SK-N-SH (cell line): ENCODE measurements at regions not wholly inside any gene's neighbourhood (a gene's known extent, or its start where the extent isn't known, plus 50 kb on each side); places are given as distances from the start of the nearest gene placed in this dataset.

Experiments
- CTCF ChIA-PET: fragments of 300-600, 350-600 bp; formaldehyde crosslinking; extraction: SDS; loops from one replicate; lab custom pipeline; 2021; lab: Yijun Ruan, JAX
- POLR2A ChIA-PET: fragments of 350-600 bp; sonication (Branson Sonifier 250); formaldehyde crosslinking; extraction: SDS; loops from one replicate; lab custom pipeline; 2020; ENCODE audit warnings: antibody characterized with exemption, inconsistent platforms; lab: Yijun Ruan, JAX
- DNase-seq: peaks from one replicate; pipeline ENCODE4 v3.0.0; 2012
- H2AFZ ChIP-seq: fragments of 200-600 bp; sonication (generic); 2 replicates; pipeline ENCODE4 v1.8.1; 2016; ENCODE audit warnings: antibody characterized with exemption, mild to moderate bottlenecking, low read depth
- H3F3A ChIP-seq: fragments of 200-600 bp; sonication (generic); replicated peaks from 2 replicates; pipeline ENCODE3; 2016; ENCODE audit warnings: antibody characterized with exemption, mild to moderate bottlenecking; ENCODE audit not compliant: insufficient read depth
- H3K27ac ChIP-seq, 2 experiments: fragments of 200-500 bp in 1 of 2; fragments of 200-600 bp in 1 of 2; sonication (Bioruptor generic) in 1 of 2; sonication (generic), shearing (Covaris generic) in 1 of 2; 2 replicates each; pipeline versions ENCODE4 v1.5.1 to v1.6.1; 2014 to 2016; ENCODE audit warnings: low read depth in 2 of 2, inconsistent platforms in 1 of 2, low read length in 1 of 2, mild to moderate bottlenecking in 1 of 2, mixed read lengths in 1 of 2
- H3K27me3 ChIP-seq: fragments of 200-600 bp; sonication (generic), shearing (Covaris generic); 2 replicates; pipeline ENCODE4 v1.6.1; 2016; ENCODE audit warnings: mixed run types; ENCODE audit not compliant: insufficient read depth
- H3K36me3 ChIP-seq, 2 experiments: fragments of 200-500 bp in 1 of 2; fragments of 200-600 bp in 1 of 2; sonication (Bioruptor generic) in 1 of 2; sonication (generic) in 1 of 2; replicated peaks in 1 of 2; 2 replicates each; pipeline versions ENCODE3 to v1.5.1; 2014 to 2016; ENCODE audit warnings: low read length in 1 of 2, mild to moderate bottlenecking in 1 of 2; ENCODE audit not compliant: insufficient read depth in 2 of 2, control insufficient read depth in 1 of 2
- H3K4me1 ChIP-seq, 2 experiments: fragments of 200-500 bp in 1 of 2; fragments of 200-600 bp in 1 of 2; sonication (Bioruptor generic) in 1 of 2; sonication (generic), shearing (Covaris generic) in 1 of 2; 2 replicates each; pipeline versions ENCODE4 v1.5.1 to v1.6.1; 2014 to 2016; ENCODE audit warnings: low read depth in 1 of 2, low read length in 1 of 2, mixed run types in 1 of 2; ENCODE audit not compliant: insufficient read depth in 2 of 2, control insufficient read depth in 1 of 2
- H3K4me2 ChIP-seq: fragments of 200-600 bp; sonication (generic), shearing (Covaris generic); 2 replicates; pipeline ENCODE4 v1.6.1; 2017; ENCODE audit warnings: mixed run types
- H3K4me3 ChIP-seq, 2 experiments: fragments of 200-500 bp in 1 of 2; fragments of 200-600 bp in 1 of 2; sonication (Bioruptor generic) in 1 of 2; sonication (generic), shearing (Covaris generic) in 1 of 2; 2 replicates each; pipeline versions ENCODE4 v1.5.1 to v1.8.1; 2014 to 2016; ENCODE audit warnings: low read depth in 2 of 2, inconsistent platforms in 1 of 2, low read length in 1 of 2, mild to moderate bottlenecking in 1 of 2, mixed read lengths in 1 of 2, moderate library complexity in 1 of 2
- H3K79me2 ChIP-seq: fragments of 200-600 bp; sonication (generic); 2 replicates; pipeline ENCODE4 v1.8.1; 2017; ENCODE audit warnings: mild to moderate bottlenecking; ENCODE audit not compliant: insufficient read depth
- H3K9ac ChIP-seq: fragments of 200-600 bp; sonication (generic); 2 replicates; pipeline ENCODE4 v1.6.1; 2017; ENCODE audit warnings: mixed run types
- H3K9me2 ChIP-seq: fragments of 200-600 bp; sonication (generic); 2 replicates; pipeline ENCODE4 v1.6.1; 2017; ENCODE audit warnings: mixed run types
- H3K9me3 ChIP-seq: fragments of 200-600 bp; sonication (generic); 2 replicates; pipeline ENCODE4 v1.6.1; 2017; ENCODE audit warnings: mixed run types, mild to moderate bottlenecking, moderate library complexity
- H4K20me1 ChIP-seq: fragments of 200-600 bp; sonication (generic); 2 replicates; pipeline ENCODE4 v1.6.1; 2017; ENCODE audit warnings: mild to moderate bottlenecking, mixed run types; ENCODE audit not compliant: insufficient read depth
- CHD2 ChIP-seq: fragments of 150-350 bp; IDR thresholded peaks from 2 replicates; pipeline ENCODE4 v1.6.1; 2018; ENCODE audit warnings: low read length; ENCODE audit not compliant: partially characterized antibody
- EZH2phosphoT487 ChIP-seq: fragments of 200-600 bp; sonication (generic); IDR thresholded peaks from 2 replicates; pipeline ENCODE4 v1.6.1; 2017; ENCODE audit warnings: low read depth, mixed run types, mild to moderate bottlenecking, antibody characterized with exemption, moderate library complexity, borderline replicate concordance
- MAX ChIP-seq: IDR thresholded peaks from 2 replicates; pipeline ENCODE4 v1.4.0; 2012; ENCODE audit warnings: low read depth
- MXI1 ChIP-seq: IDR thresholded peaks from 2 replicates; pipeline ENCODE4 v1.6.1; 2012; ENCODE audit warnings: mild to moderate bottlenecking, low read depth, low read length, improper control_type of control experiment
- PBX3 ChIP-seq: IDR thresholded peaks from 2 replicates; pipeline ENCODE4; 2012
- POLR2AphosphoS5 ChIP-seq: IDR thresholded peaks from 2 replicates; pipeline ENCODE4 v1.6.1; 2012; ENCODE audit warnings: low read depth, low read length
- REST ChIP-seq: IDR thresholded peaks from 2 replicates; pipeline ENCODE4 v1.6.1; 2012; ENCODE audit warnings: mild to moderate bottlenecking, low read depth, low read length, moderate library complexity
- SIN3A ChIP-seq: IDR thresholded peaks from 2 replicates; pipeline ENCODE4 v1.6.1; 2012; ENCODE audit warnings: low read depth, mild to moderate bottlenecking, low read length, moderate library complexity, borderline replicate concordance
- SMC3 ChIP-seq: IDR thresholded peaks from 2 replicates; pipeline ENCODE4 v1.6.1; 2012; ENCODE audit warnings: low read depth, low read length, improper control_type of control experiment
- TCF12 ChIP-seq: IDR thresholded peaks from 2 replicates; pipeline ENCODE4 v1.4.0; 2012
- USF1 ChIP-seq: IDR thresholded peaks from 2 replicates; pipeline ENCODE4 v1.4.0; 2012; ENCODE audit warnings: low read depth, borderline replicate concordance
- USF2 ChIP-seq: fragments of 150-350 bp; IDR thresholded peaks from 2 replicates; pipeline ENCODE4 v1.6.1; 2017; ENCODE audit warnings: antibody characterized with exemption, low read length, low read depth, borderline replicate concordance
- YY1 ChIP-seq: IDR thresholded peaks from 2 replicates; pipeline ENCODE4 v1.4.0; 2012; ENCODE audit warnings: low read depth, mild to moderate bottlenecking
- ZBTB33 ChIP-seq: IDR thresholded peaks from 2 replicates; pipeline ENCODE4 v1.4.0; 2012; ENCODE audit warnings: low read depth, borderline replicate concordance
- WGBS: methylation state at CpG from one replicate; pipeline ENCODE4 v1.1.6; 2017; ENCODE audit warnings: low lambda C conversion rate; 5-methylcytosine and 5-hydroxymethylcytosine counted together

GRCh38 chr15:35254062-35254461 is 169.0 kb upstream of the NANOGP8 start:
- H2AFZ ChIP-seq = no peak overlapping the region
- H3K4me2 ChIP-seq = no peak overlapping the region
- no peaks in the 10 kb centered on the region for H3F3A ChIP-seq
- TF ChIP-seq MAX (no peak), POLR2AphosphoS5 (no peak), SMC3 (no peak), SIN3A (no peak), MXI1 (no peak), REST (no peak), USF2 (no peak), USF1 (no peak), YY1 (no peak), TCF12 (no peak), PBX3 (no peak), ZBTB33 (no peak), EZH2phosphoT487 (no peak), CHD2 (no peak)
- ChIA-PET POLR2A (no interaction called here), CTCF (no interaction called here)
- no peak overlapping the region for H3K27ac ChIP-seq
- H3K4me3 ChIP-seq = no peak overlapping the region
- H3K9me3 ChIP-seq = no peaks in the 10 kb centered on the region
- H3K9ac ChIP-seq = no peak overlapping the region
- H3K36me3 ChIP-seq = peaks cover 0 to 3% of the 10 kb centered on the region in 2 experiments
- WGBS = 78% methylated on average over 1 of the region's 1 CpG
- H3K27me3 ChIP-seq = no peaks in the 10 kb centered on the region
- H3K9me2 ChIP-seq = no peaks in the 10 kb centered on the region
- no peak for DNase-seq
- H3K4me1 ChIP-seq = peaks cover 0 to 5% of the 10 kb centered on the region in 2 experiments; a peak in 2 of 4 replicates
- H3K79me2 ChIP-seq = no peaks in the 10 kb centered on the region
- H4K20me1 ChIP-seq = no peaks in the 10 kb centered on the region
